Stimulated activated naive CD8-positive, alpha-beta T cell treated with anti-CD3 and anti-CD28 coated beads, Interleukin-15, Interleukin-2, amounts not matched to agents 100 U/mL and 50 U/mL, for 24 hours (primary cell): ENCODE measurements at regions not wholly inside any gene's neighbourhood (a gene's known extent, or its start where the extent isn't known, plus 50 kb on each side); places are given as distances from the start of the nearest gene placed in this dataset.
A peak's percentile ranks its signal among the peaks of the same experiment; 100 is the strongest.
"Not testable (repeated sequence)": the region's sequence is repeated elsewhere in the genome, so short reads cannot be mapped to it uniquely, and the experiment has no call there.

Source experiments
- ATAC-seq: fragments of 150-1000 bp; cut with Tn5 transposase; one replicate; pipeline ENCODE4 v1.10.0; 2021
- DNase-seq: peaks from one replicate; pipeline ENCODE4 v3.0.0; 2021

GRCh38 chrX:953879-954482, 258.5 kb downstream of the CRLF2 start:
- ATAC-seq (no peak), DNase-seq (no peak)

- no peak for DNase-seq
- no peak for ATAC-seq
Measured at GRCh38 chrX:952816-953215, 259.6 kb downstream of the CRLF2 start.

GRCh38 chrX:947262-947661, 265.2 kb downstream of the CRLF2 start:
- DNase-seq, ATAC-seq: not testable (repeated sequence)

- ATAC-seq: no peak
Measured at GRCh38 chrX:943035-943434, 269.4 kb downstream of the CRLF2 start.

GRCh38 chrX:940691-941090, 271.8 kb downstream of the CRLF2 start:
- ATAC-seq (no peak), DNase-seq (no peak)

More at GRCh38 chrX:943035-943434, 269.4 kb downstream of the CRLF2 start:
- no peak for DNase-seq

- DNase-seq: no peak
- ATAC-seq: no peak
Measured at GRCh38 chrX:936979-937769, 275.3 kb downstream of the CRLF2 start.

GRCh38 chrX:933611-934010, 278.8 kb downstream of the CRLF2 start:
- no peak for ATAC-seq
- DNase-seq: no peak

- ATAC-seq (no peak), DNase-seq (no peak)
Measured at GRCh38 chrX:928606-929005, 283.8 kb downstream of the CRLF2 start.

- ATAC-seq: no peak
- DNase-seq: no peak
Measured at GRCh38 chrX:926991-927390, 285.5 kb downstream of the CRLF2 start.

GRCh38 chrX:926070-926469, 286.4 kb downstream of the CRLF2 start:
- no peak for ATAC-seq

GRCh38 chrX:925652-926061, 286.8 kb downstream of the CRLF2 start:
- DNase-seq (no peak), ATAC-seq (no peak)

More at GRCh38 chrX:926070-926469, 286.4 kb downstream of the CRLF2 start:
- DNase-seq: no peak

GRCh38 chrX:925094-925493, 287.4 kb downstream of the CRLF2 start:
- ATAC-seq (no peak), DNase-seq (no peak)

GRCh38 chrX:924017-924416, 288.4 kb downstream of the CRLF2 start:
- ATAC-seq (no peak), DNase-seq (no peak)

- no peak for ATAC-seq
- no peak for DNase-seq
Measured at GRCh38 chrX:920234-920799, 289.7 kb downstream of the SHOX start.

GRCh38 chrX:916230-916599, 285.6 kb downstream of the SHOX start:
- ATAC-seq (no peak), DNase-seq (no peak)

- ATAC-seq: peak; percentile 89
- DNase-seq: peak; percentile 11
Measured at GRCh38 chrX:915427-916229, 285.0 kb downstream of the SHOX start.

GRCh38 chrX:914206-914605, 283.6 kb downstream of the SHOX start:
- no peak for ATAC-seq
- DNase-seq: no peak

- ATAC-seq (no peak), DNase-seq (no peak)
Measured at GRCh38 chrX:912677-913076, 282.1 kb downstream of the SHOX start.

- not testable (repeated sequence) for DNase-seq, ATAC-seq
Measured at GRCh38 chrX:909068-909467, 278.5 kb downstream of the SHOX start.

GRCh38 chrX:906586-906985, 276.0 kb downstream of the SHOX start:
- no peak for DNase-seq
- no peak for ATAC-seq

GRCh38 chrX:905848-906566, 275.4 kb downstream of the SHOX start:
- ATAC-seq: no peak

GRCh38 chrX:903116-903515, 272.5 kb downstream of the SHOX start:
- ATAC-seq: no peak
- no peak for DNase-seq

More at GRCh38 chrX:905848-906566, 275.4 kb downstream of the SHOX start:
- DNase-seq: no peak
